HG02840 (cell line): ENCODE measurements at regions not wholly inside any gene's neighbourhood (a gene's known extent, or its start where the extent isn't known, plus 50 kb on each side); places are given as distances from the start of the nearest gene placed in this dataset.
"Not testable (repeated sequence)": the region's sequence is repeated elsewhere in the genome, so short reads cannot be mapped to it uniquely, and the experiment has no call there.

Source experiments
- ATAC-seq: cut with Tn5 transposase; IDR thresholded peaks from one replicate; pipeline ENCODE4 v1.9.1; 2021; ENCODE audit warnings: mild to moderate bottlenecking, moderate library complexity, moderate number of reproducible peaks; ENCODE audit not compliant: unreplicated experiment, low FRiP score

DNA sequence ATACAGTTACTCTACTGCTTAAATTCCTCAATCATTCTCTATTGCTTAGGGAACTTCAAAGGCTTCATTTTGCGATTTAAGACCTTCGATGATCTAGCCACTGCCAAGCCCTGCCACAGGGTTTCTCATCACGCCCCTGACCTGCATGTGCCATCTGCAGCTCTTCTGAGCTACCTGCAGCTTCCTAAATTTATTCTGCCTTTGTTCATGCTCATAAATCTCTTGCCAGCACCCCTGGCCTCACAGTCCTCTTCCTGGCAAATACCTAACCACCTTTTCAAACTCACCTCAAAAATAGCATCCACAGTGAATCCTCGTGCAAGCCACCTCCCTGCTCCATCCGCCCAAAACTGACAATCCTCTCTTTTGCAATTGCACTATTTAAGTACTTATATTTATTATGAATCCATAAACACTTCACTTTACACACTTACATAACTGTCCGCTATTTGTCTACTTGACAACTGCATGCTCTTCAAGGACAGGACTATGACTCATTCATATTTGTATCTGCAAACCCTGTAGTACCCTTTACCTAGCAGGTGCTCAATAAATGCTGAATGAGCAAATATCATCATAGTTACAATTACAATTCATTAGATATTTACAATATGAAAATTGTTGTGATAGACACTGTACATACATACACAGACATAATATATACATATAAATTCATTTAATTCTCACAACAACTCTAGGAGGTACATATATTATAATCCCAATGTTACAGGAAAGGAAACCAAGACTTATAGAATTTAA, 280.0 kb upstream of the RASGEF1B start:
- ATAC-seq = no peak

DNA sequence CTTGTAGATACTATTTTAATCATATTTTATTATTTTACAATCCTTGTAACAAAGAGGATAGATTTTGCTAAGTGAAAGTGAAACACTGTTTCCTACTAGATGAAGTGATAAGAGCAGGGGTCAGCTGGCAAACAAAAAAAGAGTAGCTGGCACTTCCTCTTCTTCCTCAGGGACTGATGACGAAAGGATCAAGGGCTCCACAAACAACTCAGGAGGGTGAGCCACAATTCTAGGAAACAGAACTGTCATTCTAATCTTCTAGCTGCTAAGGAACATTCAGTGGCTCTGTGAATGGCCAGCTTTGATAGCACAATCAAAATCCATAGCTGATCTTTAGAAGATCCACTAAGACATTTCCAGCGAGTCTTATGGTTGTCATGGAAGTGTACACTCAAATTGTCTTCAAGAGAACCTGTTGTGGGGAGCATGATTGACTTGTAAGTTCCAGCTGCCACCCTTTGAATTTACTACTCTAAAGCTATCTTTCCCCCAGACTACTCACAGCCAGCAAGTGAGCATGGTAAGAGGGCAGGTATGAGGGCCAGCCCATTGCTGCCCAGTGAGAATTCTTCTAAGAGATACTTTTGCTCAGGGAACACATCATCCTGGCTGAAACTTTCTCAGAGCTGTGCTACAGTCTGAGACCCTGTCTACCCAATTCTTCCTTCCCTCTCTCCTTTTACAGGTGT, 275.7 kb upstream of the RASGEF1B start:
- no peak for ATAC-seq

DNA sequence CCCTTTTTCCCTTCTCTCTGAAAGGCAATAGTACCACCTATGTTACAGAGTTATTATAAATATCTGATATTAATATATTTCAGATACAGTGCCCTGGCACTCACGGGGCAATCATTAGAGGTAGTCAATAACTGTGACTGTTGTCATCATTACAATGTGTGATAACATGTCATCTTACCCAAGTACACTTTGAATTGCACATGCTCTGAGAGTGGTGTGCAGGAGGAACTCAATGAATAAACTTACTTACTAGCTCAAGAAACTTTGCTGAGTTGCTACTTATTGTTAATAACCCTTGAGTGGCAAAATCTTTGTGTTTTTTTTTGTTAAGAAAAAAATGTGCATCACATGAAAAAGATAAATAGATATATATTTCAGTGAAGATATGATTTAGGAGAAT, 275.1 kb upstream of the RASGEF1B start:
- no peak for ATAC-seq

DNA sequence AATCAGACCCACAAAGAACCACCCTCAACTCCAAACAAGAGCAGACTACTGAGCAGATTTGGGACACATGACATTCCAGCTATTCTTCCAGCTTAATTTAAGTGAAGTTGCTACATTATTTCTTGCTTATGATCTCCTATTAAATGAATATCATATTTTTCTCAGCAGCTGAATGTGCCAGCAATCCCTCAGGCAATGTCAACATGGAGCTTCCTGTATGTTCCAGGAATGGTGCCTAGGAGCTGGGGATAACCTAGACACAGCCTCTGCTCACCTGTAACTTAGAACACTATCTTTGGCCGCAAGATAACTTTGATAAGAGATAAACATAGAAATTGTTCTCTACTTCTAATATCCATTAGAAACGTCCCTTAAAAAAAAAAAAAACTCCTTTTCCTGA, 274.4 kb upstream of the RASGEF1B start:
- ATAC-seq = no peak

DNA sequence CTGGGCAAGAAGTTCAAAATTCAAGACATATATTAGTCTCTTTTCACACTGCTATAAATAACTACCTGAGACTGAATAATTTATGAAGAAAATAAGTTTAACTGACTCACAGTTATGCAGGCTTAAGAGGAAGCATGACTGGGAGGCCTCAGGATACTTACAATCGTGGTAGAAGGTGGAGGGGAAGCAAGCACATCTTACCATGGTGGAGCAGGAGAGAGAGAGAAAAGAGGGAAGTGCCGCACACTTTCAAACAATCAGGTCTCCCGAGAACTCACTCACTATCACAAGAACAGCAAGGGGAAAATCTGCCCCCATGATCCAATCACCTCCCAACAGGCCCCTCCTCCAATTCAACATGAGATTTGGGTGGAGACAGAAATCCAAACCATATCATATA, 273.3 kb upstream of the RASGEF1B start:
- no peak for ATAC-seq

DNA sequence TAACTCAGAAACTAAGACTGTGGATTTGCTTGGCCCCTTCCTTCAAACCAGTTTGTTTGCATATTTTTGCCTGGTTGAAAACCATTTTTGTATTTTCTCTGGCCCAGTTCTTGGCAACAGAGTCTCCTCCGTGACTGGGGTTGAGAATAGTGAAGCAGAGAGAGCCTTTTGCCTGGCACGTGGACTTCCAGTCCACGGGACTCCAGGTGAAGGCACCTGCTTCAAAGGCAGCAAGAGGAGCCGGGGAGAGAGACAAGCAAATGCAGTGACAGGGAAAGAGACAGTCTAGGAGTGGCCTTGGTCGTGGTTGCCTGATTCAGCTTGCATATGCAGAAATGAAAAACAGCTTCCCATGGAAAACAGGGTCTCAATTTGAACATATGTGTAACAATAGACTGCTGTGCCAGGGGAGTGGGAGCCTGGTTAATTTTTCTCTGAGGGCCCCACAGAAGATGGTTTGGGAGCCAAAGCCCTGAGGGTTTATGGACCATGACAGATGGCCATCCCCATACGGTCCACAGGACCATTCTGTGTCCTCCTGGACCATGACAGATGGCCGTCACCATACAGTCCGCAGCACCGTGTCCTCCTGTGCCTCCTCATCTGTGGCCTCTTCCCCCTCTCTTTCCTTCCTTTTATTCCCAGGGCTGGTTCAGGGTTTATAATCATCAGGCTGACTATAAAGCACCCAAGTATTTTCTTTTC, 272.2 kb upstream of the RASGEF1B start:
- no peak for ATAC-seq

DNA sequence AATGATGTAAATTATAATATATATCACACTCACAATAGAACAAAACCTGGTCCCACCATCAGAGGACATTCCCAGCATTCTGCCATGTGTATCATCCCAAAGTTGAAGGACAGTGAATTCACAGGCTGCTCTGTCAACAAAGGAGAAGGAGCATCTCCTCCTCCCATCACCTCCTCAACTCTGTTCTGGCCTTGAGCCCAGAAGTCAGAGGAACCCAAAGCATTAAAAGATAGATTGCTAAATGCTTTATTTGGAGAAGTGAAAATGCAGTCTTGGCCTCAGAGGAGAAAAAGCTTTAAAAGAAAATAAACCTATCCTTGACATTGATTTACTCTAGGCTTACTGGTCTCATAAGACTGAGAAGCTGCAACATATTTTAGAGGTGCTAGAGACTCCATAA, 268.8 kb upstream of the RASGEF1B start:
- no peak for ATAC-seq

DNA sequence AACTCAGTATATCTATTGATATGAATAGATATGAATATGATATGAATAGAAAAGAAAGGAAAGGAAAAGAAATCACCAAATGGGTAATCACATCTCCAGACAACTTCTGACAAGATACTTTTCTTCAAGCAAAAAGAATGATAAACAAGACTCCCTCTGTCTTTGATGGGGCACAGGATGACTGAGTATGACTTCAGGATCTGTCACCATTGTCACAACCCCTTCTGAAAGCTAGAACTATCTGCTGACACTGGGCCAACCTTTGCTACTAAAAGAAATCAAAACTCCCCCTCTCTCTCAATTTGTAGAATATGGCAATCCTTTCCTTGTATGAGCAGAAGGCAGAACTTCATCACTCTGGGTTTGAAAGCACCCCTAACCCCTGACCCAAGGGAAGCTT, 267.2 kb upstream of the RASGEF1B start:
- no peak for ATAC-seq

DNA sequence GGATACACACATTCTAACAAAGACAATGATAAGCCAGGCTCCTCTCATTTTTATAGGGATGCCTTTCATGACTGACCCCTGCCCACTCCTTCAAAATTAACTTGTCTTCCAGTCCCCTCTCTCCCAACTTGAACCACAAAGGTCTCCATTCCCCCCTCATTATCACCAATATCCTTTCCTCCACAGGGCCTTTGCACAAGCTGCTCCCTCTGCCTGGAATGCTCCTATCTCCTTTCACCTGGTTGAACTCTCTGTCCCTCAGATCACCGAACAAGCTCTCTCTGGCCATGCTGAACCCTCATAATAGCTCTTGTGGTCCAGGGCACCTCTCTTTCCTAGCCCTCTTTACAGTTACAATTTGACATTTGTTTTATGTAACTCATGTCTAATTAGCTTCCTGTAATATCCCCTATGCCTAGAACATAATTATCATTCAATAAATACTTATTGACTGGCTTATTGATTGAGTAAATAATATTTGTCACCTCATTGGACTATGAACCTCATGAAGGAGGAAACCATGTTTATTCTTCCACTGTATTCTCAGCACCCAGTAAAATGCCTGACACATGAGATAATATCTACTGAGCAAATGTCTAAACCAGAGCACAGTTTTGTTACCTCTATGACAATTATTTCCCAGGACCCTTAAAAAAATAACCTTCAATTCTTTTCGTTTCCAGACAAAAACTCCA, 266.3 kb upstream of the RASGEF1B start:
- no peak for ATAC-seq

DNA sequence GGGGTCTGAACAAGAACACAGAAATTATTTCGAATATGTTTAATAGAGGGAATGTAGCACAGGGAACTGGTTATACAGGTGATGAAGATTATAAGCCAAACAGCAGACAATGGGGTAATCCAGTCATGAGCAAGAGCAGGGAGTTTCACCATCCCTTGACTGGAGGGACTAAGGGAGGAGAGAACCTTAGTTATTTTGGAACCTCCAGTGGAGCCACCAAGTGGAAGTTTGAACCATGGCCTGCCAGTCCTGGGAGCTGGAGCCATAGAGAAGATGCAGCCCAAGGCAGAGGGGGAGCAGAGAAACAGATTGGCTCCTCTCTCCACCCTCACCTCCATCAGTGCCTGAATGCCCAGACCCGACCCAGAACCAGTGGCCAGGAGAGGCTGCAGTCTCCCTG, 264.6 kb upstream of the RASGEF1B start:
- no peak for ATAC-seq

DNA sequence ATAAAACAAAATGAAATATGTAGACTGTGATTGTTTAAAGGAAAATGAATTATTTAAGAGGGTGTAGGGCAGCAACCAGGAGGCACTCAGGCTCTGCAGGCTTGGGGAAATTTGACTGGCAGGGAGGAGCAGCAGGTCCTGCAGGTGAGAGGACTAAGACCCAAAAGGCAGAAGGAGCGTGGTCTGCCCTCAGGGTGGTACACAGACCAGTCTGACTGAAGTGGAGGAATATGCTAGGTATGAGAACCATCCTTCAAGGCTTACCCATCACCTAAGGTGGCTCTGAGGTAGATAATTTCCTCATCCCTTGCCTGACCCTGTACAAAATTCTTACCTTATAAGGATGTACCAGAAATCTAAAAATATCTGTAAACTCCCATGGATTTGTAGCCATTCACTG, 261.3 kb upstream of the RASGEF1B start:
- ATAC-seq = no peak

DNA sequence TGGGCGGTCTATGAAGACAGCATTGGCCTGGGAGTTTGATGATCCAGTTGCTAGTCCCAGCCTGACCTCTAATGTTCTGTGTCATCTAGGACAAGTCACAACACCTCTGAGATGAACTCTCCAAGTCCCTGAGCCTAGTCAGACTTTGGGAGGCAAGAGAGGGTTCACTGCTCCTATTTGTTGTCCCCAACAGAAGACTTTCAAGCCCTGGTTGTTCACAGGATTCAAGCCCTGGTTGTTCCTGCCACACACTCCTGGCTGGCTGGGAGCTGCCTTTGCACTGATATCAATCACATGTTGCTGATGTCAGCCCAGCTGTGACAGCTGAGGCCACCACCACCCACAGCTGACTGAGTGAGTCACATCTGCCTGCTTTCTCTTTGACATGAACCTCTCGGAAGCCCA, 253.2 kb upstream of the RASGEF1B start:
- ATAC-seq = peak; percentile 95

DNA sequence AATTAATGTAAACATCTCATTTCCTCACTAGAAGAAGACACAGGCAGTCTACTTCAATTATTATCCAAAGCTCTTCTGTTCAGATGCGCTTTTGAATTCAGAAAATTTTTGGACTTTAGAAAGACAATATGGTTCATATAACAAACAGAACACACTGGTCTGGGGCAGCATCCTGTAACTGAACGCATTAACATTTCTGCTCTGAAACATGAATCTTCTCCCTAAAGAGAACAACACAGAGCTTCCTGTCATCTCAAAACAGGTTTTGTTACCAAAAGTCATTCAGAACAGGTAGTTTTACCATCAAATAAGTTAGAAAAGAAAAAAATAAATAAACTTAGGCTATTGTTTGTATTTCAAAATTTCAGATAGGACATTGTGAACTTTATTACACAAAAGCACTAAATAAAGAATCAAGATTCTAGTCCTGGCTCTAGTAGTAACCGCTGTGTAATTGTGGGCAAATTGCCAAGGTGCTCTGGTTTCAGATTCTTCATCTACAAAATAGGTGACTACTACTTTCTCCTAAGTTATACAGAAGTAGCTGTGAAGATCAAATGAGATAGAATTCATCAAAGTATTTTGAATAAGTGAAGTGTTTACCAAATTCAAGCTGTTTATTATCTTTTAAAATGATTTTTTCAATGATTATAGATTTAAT, 252.3 kb upstream of the RASGEF1B start:
- no peak for ATAC-seq

DNA sequence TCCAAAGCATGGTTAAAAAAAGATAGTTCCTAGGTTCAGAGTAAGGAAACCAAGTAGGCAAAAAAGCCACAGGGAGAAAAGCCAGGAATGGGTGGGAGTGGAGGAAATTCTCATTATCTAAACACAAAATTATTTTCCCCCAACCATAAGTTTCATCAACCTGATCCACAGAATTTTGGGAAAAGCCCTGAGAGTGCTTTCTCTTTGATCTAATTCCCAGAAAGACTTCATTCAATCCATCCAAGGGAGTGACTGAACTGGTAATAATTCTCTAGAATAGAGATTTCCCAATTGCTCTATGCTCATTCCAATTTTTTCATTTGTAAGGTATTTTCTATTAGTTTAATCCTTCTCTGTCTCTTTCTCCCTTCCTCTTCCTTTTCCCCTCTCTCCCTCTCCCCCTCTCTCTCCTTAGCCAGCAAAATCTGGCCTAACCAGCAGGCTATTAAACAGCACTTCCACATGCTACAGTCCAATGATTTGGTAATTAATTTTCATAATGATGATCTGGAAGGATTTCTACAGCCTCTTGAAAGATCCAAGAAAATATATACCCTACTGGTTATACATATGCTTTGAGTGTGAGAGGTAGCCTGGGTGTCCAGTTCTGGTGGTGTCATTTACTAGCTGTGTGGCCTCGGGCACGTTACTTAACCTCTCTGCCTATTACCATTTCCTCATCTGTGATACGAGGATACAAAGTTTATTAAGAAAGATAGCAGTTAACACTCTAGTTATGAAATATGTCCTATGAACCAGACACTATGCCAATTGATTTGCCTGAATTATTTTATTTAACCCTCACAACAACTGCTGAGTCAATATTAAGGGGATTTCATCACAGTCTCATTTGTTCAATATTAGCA, 251.5 kb upstream of the RASGEF1B start:
- ATAC-seq = no peak

DNA sequence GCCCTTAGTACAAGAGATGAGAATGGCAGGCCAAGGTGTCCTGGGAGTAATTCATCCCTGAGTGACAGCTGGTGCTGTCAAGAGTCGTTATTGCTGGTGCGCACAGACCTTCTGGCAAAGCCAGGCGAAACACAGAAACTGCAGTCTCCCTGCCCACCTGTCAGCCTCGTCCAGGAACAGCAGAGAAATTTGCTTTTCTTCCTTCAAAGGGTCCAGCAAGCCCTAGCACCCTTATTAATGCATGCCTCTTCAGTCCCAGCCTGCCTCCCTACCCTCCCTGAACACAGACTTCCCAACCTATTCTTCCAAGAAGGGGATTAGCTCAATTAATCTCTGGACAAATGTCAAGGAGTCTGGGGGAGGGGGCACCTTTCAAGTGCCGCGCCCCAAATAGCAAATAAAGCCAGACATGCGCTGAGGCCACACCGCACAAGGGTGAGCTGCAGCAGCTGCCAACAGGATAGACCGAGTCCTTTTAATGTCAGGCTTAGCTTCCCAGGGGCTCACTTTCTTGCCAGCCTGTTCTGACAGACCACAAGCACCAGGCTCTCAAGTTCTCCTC, 250.7 kb upstream of the RASGEF1B start:
- no peak for ATAC-seq

DNA sequence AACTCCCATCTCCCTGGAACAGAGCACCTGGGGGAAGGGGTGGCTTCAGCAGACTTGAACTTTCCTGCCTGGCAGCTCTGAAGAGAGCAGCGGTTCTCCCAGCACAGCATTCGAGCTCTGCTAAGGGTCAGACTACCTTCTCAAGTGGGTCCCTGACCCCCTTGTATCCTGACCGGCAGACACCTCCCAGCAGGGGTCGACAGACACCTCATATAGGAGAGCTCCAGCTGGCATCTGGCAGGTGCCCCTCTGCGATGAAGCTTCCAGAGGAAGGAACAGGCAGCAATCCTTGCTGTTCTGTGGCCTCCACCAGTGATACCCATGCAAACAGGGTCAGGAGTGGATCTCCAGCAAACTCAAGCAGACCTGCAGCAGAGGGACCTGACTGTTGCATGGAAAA, 244.1 kb upstream of the RASGEF1B start:
- no peak for ATAC-seq

DNA sequence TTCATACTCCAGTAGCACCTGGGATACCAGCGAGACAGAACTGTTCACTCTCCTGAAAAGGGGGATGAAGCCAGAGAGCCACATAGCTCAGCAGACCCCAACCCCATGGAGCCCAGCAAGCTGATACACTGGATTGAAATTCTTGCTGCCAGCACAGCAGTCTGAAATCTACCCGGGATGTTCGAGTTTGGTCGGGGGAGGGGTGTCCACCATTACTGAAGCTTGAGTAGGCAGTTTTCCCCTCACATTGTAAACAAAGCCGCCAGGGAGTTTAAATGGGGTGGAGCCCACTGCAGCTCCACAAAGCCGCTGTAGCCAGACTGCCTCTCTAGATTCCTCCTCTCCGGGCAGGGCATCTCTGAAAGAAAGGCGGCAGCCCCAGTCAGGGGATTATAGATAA, 243.7 kb upstream of the RASGEF1B start:
- ATAC-seq = not testable (repeated sequence)

DNA sequence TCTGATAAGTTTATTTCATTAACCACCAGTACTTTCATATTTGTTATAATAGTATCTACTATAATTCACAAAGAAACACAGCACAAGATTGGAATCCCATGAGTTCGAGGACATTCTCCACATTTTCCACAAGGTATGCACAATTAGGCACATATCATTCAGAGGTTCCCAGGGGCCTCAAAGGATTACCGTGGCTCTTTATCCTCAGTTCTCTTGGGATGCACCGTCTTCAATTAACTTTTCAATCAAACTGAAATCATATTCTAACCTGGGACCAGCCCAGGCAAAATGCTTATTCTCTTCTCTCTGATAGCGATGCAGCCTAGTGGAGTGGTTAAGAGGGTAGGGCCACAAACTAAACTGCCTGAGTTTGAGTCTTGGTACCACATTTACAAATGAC, 242.6 kb upstream of the RASGEF1B start:
- no peak for ATAC-seq

DNA sequence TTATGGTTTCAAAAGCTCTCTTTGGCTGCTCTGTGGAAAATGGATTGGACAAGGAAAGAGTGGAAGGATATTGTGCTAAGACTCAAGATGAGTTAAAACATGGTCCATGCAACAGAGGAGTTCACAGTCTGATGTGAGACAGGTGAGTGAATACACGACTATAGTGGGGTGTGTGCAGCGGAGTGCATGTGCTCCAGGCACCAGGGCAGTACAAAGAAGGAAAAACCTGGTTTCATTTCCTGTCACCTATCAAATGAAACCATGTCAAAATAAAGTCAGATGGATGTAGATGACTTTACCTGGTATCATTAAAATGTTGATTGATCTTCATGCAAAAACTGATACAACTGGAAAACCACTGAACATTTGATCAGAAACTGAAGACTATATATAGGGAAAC, 241.0 kb upstream of the RASGEF1B start:
- no peak for ATAC-seq
